ENCODE measurements at regions not wholly inside any gene's neighbourhood (a gene's known extent, or its start where the extent isn't known, plus 50 kb on each side); places are given as distances from the start of the nearest gene placed in this dataset.

DNA sequence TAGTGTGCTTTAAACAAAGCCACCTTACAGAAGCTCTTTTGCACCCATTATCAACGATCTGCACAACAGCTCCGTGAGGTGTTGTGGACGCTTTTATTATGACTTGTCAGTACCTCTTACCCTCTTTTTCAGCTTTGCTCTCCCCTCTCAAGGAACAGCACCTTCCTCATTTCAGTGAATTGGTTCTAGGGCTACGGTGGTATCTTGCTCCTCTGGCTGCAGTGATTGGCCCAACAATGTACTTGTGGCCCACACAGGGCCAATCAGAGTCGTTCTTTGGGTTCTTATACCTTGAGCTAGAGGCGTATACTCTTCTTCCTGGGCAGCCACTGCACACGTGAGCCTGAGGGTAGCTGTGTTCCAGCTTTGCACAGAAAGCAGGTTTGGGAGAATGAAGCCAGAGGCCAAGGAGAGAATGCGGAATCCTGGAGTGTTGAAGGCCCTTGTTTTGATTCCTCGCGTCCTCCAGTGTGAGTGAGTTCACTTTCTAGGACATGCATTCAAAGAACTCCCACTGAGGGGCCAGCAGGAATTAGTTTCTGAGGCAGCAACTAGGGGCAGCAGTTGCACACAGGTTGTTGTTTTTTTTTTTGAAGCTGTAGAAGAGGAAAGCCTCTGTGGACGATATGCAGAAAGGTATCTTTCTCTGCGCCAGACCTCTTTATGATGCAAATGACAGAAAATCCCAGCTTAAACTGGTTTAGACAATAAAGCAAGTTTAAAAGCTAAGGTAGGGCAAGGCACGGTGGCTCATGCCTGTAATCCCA lies 49.8 kb upstream of the PDZD8 start:
- no peak overlapping the region for H3K9ac ChIP-seq
- no peaks in the 10 kb centered on the region for H3K4me1 ChIP-seq (ENCODE audit: low read depth, poor library complexity, severe bottlenecking)
- H3K4me3 ChIP-seq (IDR thresholded peaks at IDR 0.05; ENCODE audit: insufficient read depth, low read depth, low read length) = no peak overlapping the region
- TF ChIP-seq, protein P1, sequence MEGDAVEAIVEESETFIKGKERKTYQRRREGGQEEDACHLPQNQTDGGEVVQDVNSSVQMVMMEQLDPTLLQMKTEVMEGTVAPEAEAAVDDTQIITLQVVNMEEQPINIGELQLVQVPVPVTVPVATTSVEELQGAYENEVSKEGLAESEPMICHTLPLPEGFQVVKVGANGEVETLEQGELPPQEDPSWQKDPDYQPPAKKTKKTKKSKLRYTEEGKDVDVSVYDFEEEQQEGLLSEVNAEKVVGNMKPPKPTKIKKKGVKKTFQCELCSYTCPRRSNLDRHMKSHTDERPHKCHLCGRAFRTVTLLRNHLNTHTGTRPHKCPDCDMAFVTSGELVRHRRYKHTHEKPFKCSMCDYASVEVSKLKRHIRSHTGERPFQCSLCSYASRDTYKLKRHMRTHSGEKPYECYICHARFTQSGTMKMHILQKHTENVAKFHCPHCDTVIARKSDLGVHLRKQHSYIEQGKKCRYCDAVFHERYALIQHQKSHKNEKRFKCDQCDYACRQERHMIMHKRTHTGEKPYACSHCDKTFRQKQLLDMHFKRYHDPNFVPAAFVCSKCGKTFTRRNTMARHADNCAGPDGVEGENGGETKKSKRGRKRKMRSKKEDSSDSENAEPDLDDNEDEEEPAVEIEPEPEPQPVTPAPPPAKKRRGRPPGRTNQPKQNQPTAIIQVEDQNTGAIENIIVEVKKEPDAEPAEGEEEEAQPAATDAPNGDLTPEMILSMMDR (conservative IDR thresholded peaks at IDR 0.05; ENCODE audit: low read depth, low read length) = no peak
- no peaks in the 10 kb centered on the region for H3K36me3 ChIP-seq (ENCODE audit: insufficient read depth)
- H3K27me3 ChIP-seq (ENCODE audit: insufficient read depth, low read depth) = no peaks in the 10 kb centered on the region
- no peak overlapping the region for H2AFZ ChIP-seq (ENCODE audit: low read depth)
- H3K79me2 ChIP-seq (ENCODE audit: insufficient read depth, low read depth) = no peaks in the 10 kb centered on the region
- H4K20me1 ChIP-seq (ENCODE audit: insufficient read depth) = no peaks in the 10 kb centered on the region
- no peak overlapping the region for H3K4me2 ChIP-seq
- H3K27ac ChIP-seq = no peak overlapping the region
